HAP-1 (cell line): ENCODE measurements at regions not wholly inside any gene's neighbourhood (a gene's known extent, or its start where the extent isn't known, plus 50 kb on each side); places are given as distances from the start of the nearest gene placed in this dataset.
"Not testable (repeated sequence)": the region's sequence is repeated elsewhere in the genome, so short reads cannot be mapped to it uniquely, and the experiment has no call there.

Experiments
- DNase-seq, 2 experiments: peaks; one replicate each; pipeline ENCODE4 v3.0.0-alpha.2; 2016 to 2020; ENCODE audit warnings: low spot score in 2 of 2
- H3K27me3 ChIP-seq: fragments of 250-450 bp; sonication (Bioruptor Pico); 2 replicates; pipeline ENCODE4 v1.5.1; 2020; ENCODE audit warnings: low read depth, mild to moderate bottlenecking, moderate library complexity
- H3K36me3 ChIP-seq: fragments of 250-450 bp; sonication (Bioruptor Pico); replicated peaks from 2 replicates; pipeline ENCODE4 v1.5.1; 2020; ENCODE audit warnings: mild to moderate bottlenecking
- H3K4me1 ChIP-seq: fragments of 250-450 bp; sonication (Bioruptor Pico); 2 replicates; pipeline ENCODE4 v1.5.1; 2020; ENCODE audit warnings: mild to moderate bottlenecking
- H3K4me3 ChIP-seq: fragments of 250-450 bp; sonication (Bioruptor Pico); 2 replicates; pipeline ENCODE4 v1.5.1; 2020; ENCODE audit warnings: mild to moderate bottlenecking, moderate library complexity
- H3K9me3 ChIP-seq: fragments of 250-450 bp; sonication (Bioruptor Pico); 2 replicates; pipeline ENCODE4 v1.5.1; 2020; ENCODE audit warnings: mild to moderate bottlenecking, moderate library complexity
- in situ Hi-C: fragments of 300-500 bp; cut with MboI; formaldehyde crosslinking; loops from 3 replicates; pipeline ENCODE4 v1.14.3; 2020; ENCODE audit warnings: low sequenced_read_pairs, inconsistent platforms, mixed read lengths

DNA sequence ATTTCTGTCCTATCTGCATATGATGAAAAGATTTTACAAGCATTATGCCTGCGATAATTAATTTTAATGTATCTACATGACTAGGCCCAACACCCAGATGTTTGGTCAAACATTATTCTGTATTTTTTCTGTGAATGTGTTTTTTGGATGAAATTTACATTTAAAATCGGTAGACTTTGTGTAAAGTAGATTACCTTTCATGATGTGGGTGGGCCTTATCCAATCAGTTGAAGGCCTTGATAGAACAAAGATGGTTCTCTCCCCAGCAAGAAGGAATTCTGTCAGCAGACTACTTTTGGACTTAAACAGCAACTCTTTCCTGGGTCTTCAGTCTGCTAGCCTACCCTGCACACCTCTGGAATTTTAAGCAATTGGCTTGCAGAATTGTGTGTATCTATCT, 844.0 kb downstream of the BRINP3 start:
- Histone ChIP-seq H3K9me3 (no peaks in the 10 kb centered on the region), H3K4me1 (no peaks in the 10 kb centered on the region), H3K27me3 (no peaks in the 10 kb centered on the region), H3K36me3 (no peaks in the 10 kb centered on the region), H3K4me3 (no peak overlapping the region)
- in situ Hi-C loops: no loop called here
- DNase-seq: no peak

DNA sequence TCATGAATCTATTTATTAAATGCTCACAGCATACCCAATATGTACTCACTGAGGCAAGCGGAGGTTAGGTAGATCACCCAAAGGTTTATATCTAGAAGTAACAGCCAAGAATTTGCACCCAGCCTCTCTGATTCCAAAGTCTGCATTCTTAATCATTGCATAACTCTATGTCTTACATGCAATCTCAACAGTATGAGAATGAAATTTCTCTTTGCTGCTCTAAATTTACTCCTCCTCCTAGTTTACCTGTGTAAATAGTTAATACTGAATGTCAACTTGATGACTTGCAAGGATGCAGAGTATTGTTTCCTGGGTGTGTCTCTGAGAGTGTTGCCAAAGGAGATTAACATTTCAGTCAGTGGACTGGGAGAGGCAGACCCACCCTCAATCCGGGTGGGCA, 840.6 kb downstream of the BRINP3 start:
- in situ Hi-C loops: no loop called here
- no peak for DNase-seq
- no peak overlapping the region for H3K4me3 ChIP-seq
- H3K9me3 ChIP-seq: no peaks in the 10 kb centered on the region
- H3K36me3 ChIP-seq: no peaks in the 10 kb centered on the region
- H3K27me3 ChIP-seq: no peaks in the 10 kb centered on the region
- no peaks in the 10 kb centered on the region for H3K4me1 ChIP-seq

GRCh38 chr1:189644156-189644555, 833.5 kb downstream of the BRINP3 start:
- H3K27me3 ChIP-seq, H3K36me3 ChIP-seq, in situ Hi-C loops, H3K9me3 ChIP-seq, DNase-seq, H3K4me3 ChIP-seq, H3K4me1 ChIP-seq: not testable (repeated sequence)

- H3K27me3 ChIP-seq: no peaks in the 10 kb centered on the region
- in situ Hi-C loops: no loop called here
Observed at GRCh38 chr1:189644970-189645369, 832.7 kb downstream of the BRINP3 start.

GRCh38 chr1:189646066-189646465, 831.6 kb downstream of the BRINP3 start:
- no peaks in the 10 kb centered on the region for H3K36me3 ChIP-seq
- H3K4me1 ChIP-seq: no peaks in the 10 kb centered on the region
- no peaks in the 10 kb centered on the region for H3K9me3 ChIP-seq
- in situ Hi-C loops: no loop called here
- no peaks in the 10 kb centered on the region for H3K27me3 ChIP-seq
- DNase-seq: no peak
- H3K4me3 ChIP-seq: no peak overlapping the region

More at GRCh38 chr1:189644970-189645369, 832.7 kb downstream of the BRINP3 start:
- H3K9me3 ChIP-seq: no peaks in the 10 kb centered on the region
- no peak overlapping the region for H3K4me3 ChIP-seq
- no peaks in the 10 kb centered on the region for H3K36me3 ChIP-seq
- no peak for DNase-seq
- H3K4me1 ChIP-seq: no peaks in the 10 kb centered on the region

- Histone ChIP-seq H3K4me1 (no peaks in the 10 kb centered on the region; the same call in 1 of the 2 replicates), H3K4me3 (no peak overlapping the region), H3K36me3 (no peaks in the 10 kb centered on the region), H3K27me3 (no peaks in the 10 kb centered on the region), H3K9me3 (no peaks in the 10 kb centered on the region)
- no peak for DNase-seq
- in situ Hi-C loops: no loop called here
Observed at GRCh38 chr1:189654906-189655305, 822.8 kb downstream of the BRINP3 start.

GRCh38 chr1:189656628-189657530, 820.8 kb downstream of the BRINP3 start:
- no peak overlapping the region for H3K4me3 ChIP-seq
- no peaks in the 10 kb centered on the region for H3K27me3 ChIP-seq
- in situ Hi-C loops: no loop called here
- H3K9me3 ChIP-seq: no peaks in the 10 kb centered on the region
- no peaks in the 10 kb centered on the region for H3K36me3 ChIP-seq
- no peaks in the 10 kb centered on the region; the same call in 1 of the 2 replicates for H3K4me1 ChIP-seq
- peak in 1 of 2 experiments; percentile 18 for DNase-seq

DNA sequence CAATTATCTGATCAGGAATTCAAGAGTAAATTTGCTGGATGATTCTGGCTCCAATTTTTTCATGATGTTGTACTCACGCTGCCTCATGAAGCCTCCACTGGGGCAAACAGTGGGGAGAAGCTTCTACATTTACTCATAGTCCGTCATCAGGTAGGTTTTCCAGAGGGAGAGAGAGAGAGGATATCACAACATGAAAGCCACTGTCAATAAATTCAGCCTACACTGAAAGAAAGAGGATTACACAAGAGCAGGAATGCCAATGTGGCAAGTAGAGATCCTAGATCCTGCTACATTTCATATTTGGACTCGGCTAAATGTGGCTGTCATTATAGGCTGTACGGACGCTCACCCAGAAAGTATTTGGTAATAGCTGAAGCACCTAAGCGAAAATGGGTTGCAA, 819.9 kb downstream of the BRINP3 start:
- no peak overlapping the region for H3K4me3 ChIP-seq
- H3K36me3 ChIP-seq: no peaks in the 10 kb centered on the region
- no peaks in the 10 kb centered on the region; the same call in 1 of the 2 replicates for H3K4me1 ChIP-seq
- in situ Hi-C loops: no loop called here
- no peaks in the 10 kb centered on the region for H3K27me3 ChIP-seq
- DNase-seq: no peak
- H3K9me3 ChIP-seq: no peaks in the 10 kb centered on the region

DNA sequence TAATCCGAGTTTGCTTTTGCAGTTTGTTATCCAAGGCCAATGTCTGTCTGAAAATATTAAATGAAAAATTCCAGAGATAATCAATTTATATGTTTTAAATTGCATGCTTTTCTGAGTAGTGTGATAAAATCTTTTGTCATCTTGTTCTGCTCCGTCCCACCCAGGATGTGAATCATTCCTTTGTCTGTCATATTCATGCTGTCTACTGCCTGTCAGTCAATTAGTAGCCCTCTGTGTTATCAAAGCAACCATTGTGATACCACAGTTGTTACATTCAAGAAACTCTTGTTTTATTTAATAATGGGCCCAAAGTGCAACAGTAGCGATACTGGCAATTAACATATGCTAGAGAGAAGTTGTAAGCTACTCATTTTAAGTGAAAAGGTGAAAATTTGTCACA, 819.3 kb downstream of the BRINP3 start:
- Histone ChIP-seq H3K9me3 (no peaks in the 10 kb centered on the region), H3K36me3 (no peaks in the 10 kb centered on the region), H3K27me3 (no peaks in the 10 kb centered on the region), H3K4me1 (no peaks in the 10 kb centered on the region; the same call in 1 of the 2 replicates), H3K4me3 (no peak overlapping the region)
- no peak for DNase-seq
- in situ Hi-C loops: no loop called here

- no peaks in the 10 kb centered on the region for H3K36me3 ChIP-seq
- H3K4me3 ChIP-seq: no peak overlapping the region
- H3K9me3 ChIP-seq: no peaks in the 10 kb centered on the region
- no peak for DNase-seq
- no peaks in the 10 kb centered on the region for H3K27me3 ChIP-seq
- H3K4me1 ChIP-seq: no peaks in the 10 kb centered on the region; the same call in 1 of the 2 replicates
- in situ Hi-C loops: no loop called here
Observed at GRCh38 chr1:189659731-189660130, 817.9 kb downstream of the BRINP3 start.

DNA sequence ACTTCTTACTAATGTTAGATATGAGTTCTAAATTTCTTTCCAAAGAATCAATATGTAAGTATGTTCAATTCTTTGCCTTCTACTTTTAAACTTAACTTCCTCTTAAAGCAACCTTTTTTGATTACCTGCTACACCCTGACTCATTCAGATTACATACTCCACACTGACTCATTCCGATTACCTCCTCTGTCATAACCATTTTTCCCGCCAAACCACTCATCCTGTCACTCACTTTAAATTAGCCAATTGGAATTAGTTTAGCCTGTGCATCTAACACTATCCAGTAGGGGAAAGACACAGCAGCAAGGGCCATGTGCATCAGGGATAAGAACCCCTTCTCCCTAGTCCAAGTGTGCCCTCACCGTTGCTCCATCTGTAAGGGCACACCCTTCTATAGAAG, 815.5 kb downstream of the BRINP3 start:
- Histone ChIP-seq H3K4me1 (no peaks in the 10 kb centered on the region; the same call in 1 of the 2 replicates), H3K27me3 (no peaks in the 10 kb centered on the region), H3K9me3 (no peaks in the 10 kb centered on the region), H3K36me3 (no peaks in the 10 kb centered on the region), H3K4me3 (no peak overlapping the region)
- in situ Hi-C loops: no loop called here
- DNase-seq: no peak

- Histone ChIP-seq H3K36me3 (no peaks in the 10 kb centered on the region), H3K4me1 (no peaks in the 10 kb centered on the region), H3K9me3 (no peaks in the 10 kb centered on the region), H3K4me3 (no peak overlapping the region), H3K27me3 (no peaks in the 10 kb centered on the region)
- in situ Hi-C loops: no loop called here
- no peak for DNase-seq
Observed at GRCh38 chr1:189669846-189670245, 807.8 kb downstream of the BRINP3 start.

GRCh38 chr1:189673217-189673616, 804.4 kb downstream of the BRINP3 start:
- Histone ChIP-seq H3K4me1 (no peaks in the 10 kb centered on the region), H3K4me3 (no peak overlapping the region), H3K27me3 (no peaks in the 10 kb centered on the region), H3K9me3 (no peaks in the 10 kb centered on the region), H3K36me3 (no peaks in the 10 kb centered on the region)
- in situ Hi-C loops: no loop called here
- no peak for DNase-seq

GRCh38 chr1:189675712-189676244, 801.9 kb downstream of the BRINP3 start:
- in situ Hi-C loops: no loop called here
- Histone ChIP-seq H3K4me1 (no peaks in the 10 kb centered on the region), H3K4me3 (no peak overlapping the region), H3K36me3 (no peaks in the 10 kb centered on the region), H3K9me3 (no peaks in the 10 kb centered on the region), H3K27me3 (no peaks in the 10 kb centered on the region)
- no peak for DNase-seq
